Activated CD4-positive, alpha-beta T cell treated with anti-CD3 and anti-CD28 coated beads for 36 hours (primary cell): ENCODE measurements at regions not wholly inside any gene's neighbourhood (a gene's known extent, or its start where the extent isn't known, plus 50 kb on each side); places are given as distances from the start of the nearest gene placed in this dataset.
"Not testable (repeated sequence)": the region's sequence is repeated elsewhere in the genome, so short reads cannot be mapped to it uniquely, and the experiment has no call there.

Experiments
- ATAC-seq: fragments of 200-7000 bp; cut with Tn5 transposase; one replicate; pipeline ENCODE4 v1.10.0; 2021; ENCODE audit warnings: mild to moderate bottlenecking, moderate library complexity
- CTCF ChIA-PET: fragments of 350-600 bp; sonication (Branson Sonifier 250); formaldehyde crosslinking; loops from one replicate; lab custom pipeline; 2021; ENCODE audit warnings: antibody characterized with exemption; lab: Charles Lee
- POLR2A ChIA-PET: fragments of 350-600 bp; sonication (Branson Sonifier 250); formaldehyde crosslinking; loops from one replicate; lab custom pipeline; 2021; ENCODE audit warnings: antibody characterized with exemption, inconsistent platforms; lab: Charles Lee
- DNase-seq: peaks from one replicate; pipeline ENCODE4 v3.0.0-alpha.2; 2020
- H3K27ac Mint-ChIP-seq: one replicate; pipeline ENCODE4 v1.8.0; 2021; ENCODE audit warnings: mixed read lengths
- H3K27me3 Mint-ChIP-seq: one replicate; pipeline ENCODE4 v1.8.0; 2021; ENCODE audit warnings: mixed read lengths
- H3K36me3 Mint-ChIP-seq: one replicate; pipeline ENCODE4 v1.8.0; 2021; ENCODE audit warnings: low read depth, mixed read lengths
- H3K4me1 Mint-ChIP-seq: one replicate; pipeline ENCODE4 v1.8.0; 2021; ENCODE audit warnings: mixed read lengths
- H3K4me3 Mint-ChIP-seq: one replicate; pipeline ENCODE4 v1.8.0; 2021; ENCODE audit warnings: mild to moderate bottlenecking, moderate library complexity, mixed read lengths
- H3K9me3 Mint-ChIP-seq: one replicate; pipeline ENCODE4 v1.8.0; 2021; ENCODE audit warnings: low read depth, mixed read lengths
- intact Hi-C, 2 experiments: fragments of 100-400 bp; cut with DNase I in 1 of 2; cut with micrococcal nuclease in 1 of 2; formaldehyde crosslinking; loops; one replicate each; pipeline versions ENCODE4 v1.14.2 to v1.15.1; 2022 to 2024; cut with DNase I, micrococcal nuclease

DNA sequence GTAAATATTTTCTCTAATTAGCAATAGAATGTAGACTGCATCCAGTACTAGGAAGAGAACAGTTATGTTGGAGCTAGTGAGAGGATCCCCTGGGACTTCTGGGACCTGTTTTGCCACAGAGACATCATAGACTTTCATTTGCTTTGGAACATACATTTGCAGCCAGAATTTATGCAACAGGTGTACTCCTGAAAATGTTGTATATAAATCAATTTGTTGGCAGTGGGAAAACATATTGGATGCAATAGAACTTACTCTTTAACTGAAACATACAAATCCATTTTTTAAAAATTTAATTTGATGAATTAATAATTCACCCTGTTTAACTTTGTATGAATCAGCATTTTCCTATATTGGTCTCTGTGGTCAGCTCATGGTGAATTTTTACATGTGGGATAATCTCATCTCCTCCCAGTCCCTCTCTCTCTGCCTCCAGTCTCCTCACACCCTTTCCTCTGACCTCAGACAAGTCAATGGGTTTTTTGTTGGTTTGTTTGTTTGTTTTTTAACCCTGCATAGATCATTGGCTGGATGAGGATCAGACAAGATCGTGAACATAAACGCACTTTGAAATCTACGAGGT lies 263.0 kb downstream of the LPIN1 start:
- no peak for ATAC-seq
- CTCF ChIA-PET, result interaction anchor here (0.7 to 1.4 kb wide), 3 partner anchors 106 to 997 kb away, joined by 3 to 6 read pairs (median 5); no protein-coding TSS in a partner anchor
- Mint-ChIP-seq H3K36me3 (no peaks in the 10 kb centered on the region), H3K9me3 (peaks cover 2% of the 10 kb centered on the region), H3K4me3 (no peak overlapping the region), H3K4me1 (peaks cover 15% of the 10 kb centered on the region), H3K27ac (no peak overlapping the region), H3K27me3 (peaks cover 51% of the 10 kb centered on the region)
- no peak for DNase-seq
- intact Hi-C loops, result loop anchor here (5.0 kb wide), 2 partner anchors 283 to 708 kb away; partner anchors contain the start of gene TRIB2 (in 2 of the 2)
- POLR2A ChIA-PET, result no interaction called here

DNA sequence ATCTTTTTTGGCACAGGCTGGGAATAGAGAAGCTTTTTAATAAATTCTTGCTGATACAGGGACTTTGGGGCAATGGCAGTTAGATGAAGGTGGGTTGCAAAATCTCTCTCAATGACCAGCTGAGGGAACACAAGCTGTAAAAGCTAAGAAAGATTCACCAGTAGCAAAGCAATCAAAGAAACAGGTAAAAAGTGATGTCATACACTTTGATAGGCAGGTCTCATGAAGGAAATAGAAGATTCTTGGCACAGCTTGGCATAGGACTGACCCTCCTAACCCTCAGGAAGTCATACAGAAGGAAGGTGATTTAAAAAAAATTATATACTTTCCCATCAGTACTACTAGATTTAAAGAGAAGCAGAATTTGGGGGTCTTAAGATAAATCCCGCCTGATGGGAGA lies 263.6 kb downstream of the LPIN1 start:
- no peaks in the 10 kb centered on the region for H3K36me3 Mint-ChIP-seq
- peaks cover 45% of the 10 kb centered on the region for H3K27me3 Mint-ChIP-seq
- POLR2A ChIA-PET, result interaction anchor here (0.7 kb wide), 1 partner anchor 425 kb away, joined by 3 read pairs; no protein-coding TSS in a partner anchor
- intact Hi-C loops, result no loop called here
- H3K4me3 Mint-ChIP-seq, result no peak overlapping the region
- H3K27ac Mint-ChIP-seq, result no peak overlapping the region
- CTCF ChIA-PET, result interaction anchor here (0.7 to 1.4 kb wide), 4 partner anchors 11 to 997 kb away, joined by 3 to 6 read pairs (median 4); no protein-coding TSS in a partner anchor
- H3K9me3 Mint-ChIP-seq, result peaks cover 2% of the 10 kb centered on the region
- peaks cover 14% of the 10 kb centered on the region for H3K4me1 Mint-ChIP-seq
- DNase-seq (no peak), ATAC-seq (no peak)

DNA sequence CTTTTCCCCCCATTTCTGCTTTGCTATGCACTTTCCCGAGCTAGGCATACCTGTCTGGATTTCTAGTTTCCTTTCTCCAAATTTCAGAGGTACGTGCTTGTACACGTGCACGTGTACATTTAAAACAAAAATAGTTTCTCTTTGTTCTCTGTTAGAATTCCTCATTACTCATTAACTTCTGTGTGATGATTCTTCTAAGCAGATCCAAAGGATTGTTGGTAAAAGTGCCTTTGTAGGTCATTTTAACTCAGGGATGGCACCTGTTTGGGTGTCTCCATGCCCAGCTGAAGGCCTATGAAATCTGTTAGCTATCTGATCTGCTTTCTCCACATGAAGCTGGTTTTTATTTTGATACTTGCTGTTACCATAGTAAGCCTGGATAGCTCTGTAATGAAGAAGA lies 264.3 kb downstream of the LPIN1 start:
- peaks cover 8% of the 10 kb centered on the region for H3K4me1 Mint-ChIP-seq
- ChIA-PET CTCF (interaction anchor here (1.2 to 1.4 kb wide), 2 partner anchors 12 to 996 kb away, joined by 3 to 6 read pairs; no protein-coding TSS in a partner anchor), POLR2A (no interaction called here)
- ATAC-seq (no peak), DNase-seq (no peak)
- H3K9me3 Mint-ChIP-seq, result peaks cover 2% of the 10 kb centered on the region
- no peak overlapping the region for H3K27ac Mint-ChIP-seq
- H3K27me3 Mint-ChIP-seq, result peaks cover 45% of the 10 kb centered on the region
- H3K36me3 Mint-ChIP-seq, result no peaks in the 10 kb centered on the region
- no peak overlapping the region for H3K4me3 Mint-ChIP-seq
- intact Hi-C loops, result no loop called here

DNA sequence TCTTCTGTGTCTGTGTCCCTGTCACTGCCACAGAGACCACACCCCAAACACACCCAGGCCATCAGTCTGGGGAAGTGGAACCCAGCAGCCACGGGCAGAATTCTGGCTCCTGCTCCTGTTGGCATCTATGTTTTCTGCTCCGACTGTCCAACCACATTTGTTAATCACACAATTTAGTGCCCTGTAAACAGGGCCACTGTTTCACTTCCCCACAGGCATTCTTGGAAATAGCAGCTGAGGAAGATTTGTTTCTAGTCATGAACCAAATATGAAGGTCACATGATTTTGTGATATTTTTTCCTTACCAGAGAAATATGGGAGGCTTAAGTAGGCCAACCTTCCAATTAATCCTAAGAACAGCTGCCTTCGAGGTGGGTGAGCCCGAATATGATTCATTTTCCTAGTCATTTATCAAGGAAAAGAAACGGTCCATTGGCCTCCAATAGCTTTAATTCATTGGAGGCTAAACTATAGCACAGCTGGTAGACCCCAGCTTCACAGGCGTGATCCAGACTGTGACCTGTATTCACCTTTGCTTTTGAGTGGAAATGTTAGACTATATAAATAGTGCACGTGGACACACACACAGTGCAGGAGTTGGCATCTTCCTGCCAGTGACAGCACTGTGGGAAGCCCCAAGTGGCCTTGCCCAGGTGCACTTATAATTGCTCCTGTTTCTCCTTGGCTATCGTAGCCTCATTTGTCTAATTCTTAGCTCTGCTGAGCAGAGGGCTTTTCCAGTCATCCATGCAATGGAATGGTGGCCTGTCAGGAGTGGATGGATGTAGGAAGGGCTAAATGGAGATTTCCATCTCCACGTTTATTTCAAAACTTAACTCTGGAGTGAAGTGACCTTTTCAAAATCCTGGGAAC lies 267.9 kb downstream of the LPIN1 start:
- no peaks in the 10 kb centered on the region for H3K36me3 Mint-ChIP-seq
- no peak for DNase-seq
- no peak overlapping the region for H3K4me3 Mint-ChIP-seq
- H3K9me3 Mint-ChIP-seq, result peaks cover 2% of the 10 kb centered on the region
- intact Hi-C loops, result no loop called here
- peaks cover 44% of the 10 kb centered on the region for H3K27me3 Mint-ChIP-seq
- ChIA-PET POLR2A (no interaction called here), CTCF (no interaction called here)
- no peak for ATAC-seq
- no peak overlapping the region for H3K27ac Mint-ChIP-seq
- H3K4me1 Mint-ChIP-seq, result peaks cover 14% of the 10 kb centered on the region

DNA sequence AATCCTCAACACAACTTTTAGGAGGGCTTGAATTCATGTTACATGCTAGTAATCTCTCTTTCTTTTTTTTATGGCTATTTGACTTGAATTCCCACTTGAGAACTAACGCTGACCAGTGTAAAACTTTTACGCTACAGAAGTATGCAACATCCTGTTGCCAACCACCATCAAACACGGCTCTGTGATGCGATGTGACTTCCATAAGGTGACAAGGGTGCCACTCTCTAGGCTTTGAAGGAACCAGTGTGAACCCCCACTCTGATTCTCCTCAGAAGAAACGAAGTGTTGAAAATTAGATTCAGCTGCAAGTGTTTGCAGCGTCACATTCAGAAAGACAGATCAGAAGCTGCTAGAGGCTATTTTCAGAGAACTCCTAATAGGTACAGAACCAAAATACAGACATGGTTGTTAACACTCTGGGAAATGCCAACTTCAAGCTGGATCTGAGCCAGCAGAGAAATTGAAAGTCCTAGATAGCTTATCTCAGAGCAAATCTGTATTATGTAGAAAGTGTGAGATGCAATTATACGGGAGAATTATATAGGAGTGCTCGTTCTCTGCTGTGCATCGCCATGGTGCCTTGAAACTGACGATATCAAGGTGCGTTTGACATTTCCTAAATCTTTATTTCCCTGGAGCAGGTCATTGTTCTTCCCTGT lies 271.2 kb downstream of the LPIN1 start:
- peaks cover 14% of the 10 kb centered on the region for H3K4me1 Mint-ChIP-seq
- H3K9me3 Mint-ChIP-seq, result peaks cover 29% of the 10 kb centered on the region
- intact Hi-C loops, result no loop called here
- DNase-seq (no peak), ATAC-seq (no peak)
- no peak overlapping the region for H3K4me3 Mint-ChIP-seq
- ChIA-PET POLR2A (no interaction called here), CTCF (no interaction called here)
- peaks cover 23% of the 10 kb centered on the region for H3K27me3 Mint-ChIP-seq
- H3K36me3 Mint-ChIP-seq, result peaks cover 13% of the 10 kb centered on the region
- H3K27ac Mint-ChIP-seq, result no peak overlapping the region

DNA sequence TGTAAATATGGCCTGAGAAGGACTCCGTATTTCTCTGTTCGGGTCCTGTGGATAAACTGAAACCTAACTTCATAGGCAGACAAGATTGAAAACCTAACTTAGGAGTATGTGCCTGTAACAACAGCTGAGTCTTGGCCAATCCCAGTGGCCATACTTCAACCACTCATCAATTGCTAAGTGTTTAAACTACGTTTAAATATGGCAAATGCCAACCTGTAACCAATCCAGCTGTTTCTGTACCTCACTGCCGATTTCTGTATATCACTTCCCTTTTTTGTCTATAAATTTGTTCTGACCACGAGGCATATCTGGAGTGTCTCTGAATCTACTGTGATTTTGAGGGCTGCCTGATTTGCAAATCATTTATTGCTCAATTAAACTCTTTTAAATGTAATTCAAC lies 272.3 kb downstream of the LPIN1 start:
- not testable (repeated sequence) for ATAC-seq
- CTCF ChIA-PET, result interaction anchor here (0.6 kb wide), 1 partner anchor 905 kb away, joined by 4 read pairs; no protein-coding TSS in a partner anchor

DNA sequence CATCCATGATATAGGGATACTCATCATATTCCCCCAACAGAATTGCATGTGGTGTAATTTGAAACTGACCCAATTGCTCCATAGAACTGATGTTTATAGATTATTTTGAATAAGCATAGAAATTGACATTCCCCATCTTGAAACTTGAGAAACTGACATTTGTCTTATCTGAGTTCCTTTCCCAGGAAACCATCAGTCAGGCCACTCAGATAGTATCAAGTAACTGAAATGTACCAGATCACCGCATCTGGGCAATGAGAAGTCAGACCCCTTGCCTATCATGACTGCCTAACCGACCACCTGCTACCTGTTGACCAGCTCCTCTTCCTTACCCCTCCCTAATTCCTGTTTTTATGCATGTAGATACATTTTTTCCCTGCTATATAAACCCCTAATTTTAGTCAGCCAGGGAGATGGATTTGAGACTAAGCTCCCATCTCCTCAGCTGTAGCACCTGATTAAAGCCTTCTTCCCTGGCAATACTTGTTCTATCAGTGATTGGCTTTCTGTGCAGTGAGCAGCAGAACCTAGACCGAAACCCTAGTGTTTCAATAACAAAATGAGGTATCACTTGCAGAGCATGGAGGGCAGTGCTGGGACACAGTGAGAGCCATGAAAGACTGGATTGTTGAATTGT lies 274.5 kb downstream of the LPIN1 start:
- peaks cover 16% of the 10 kb centered on the region for H3K4me1 Mint-ChIP-seq
- no peak overlapping the region for H3K27ac Mint-ChIP-seq
- H3K36me3 Mint-ChIP-seq, result peaks cover 17% of the 10 kb centered on the region
- ChIA-PET POLR2A (no interaction called here), CTCF (no interaction called here)
- H3K9me3 Mint-ChIP-seq, result peaks cover 30% of the 10 kb centered on the region
- ATAC-seq (no peak), DNase-seq (no peak)
- intact Hi-C loops, result no loop called here
- peaks cover 23% of the 10 kb centered on the region for H3K27me3 Mint-ChIP-seq
- H3K4me3 Mint-ChIP-seq, result no peak overlapping the region

More for the DNA sequence above, 272.3 kb downstream of the LPIN1 start:
- POLR2A ChIA-PET, H3K27ac Mint-ChIP-seq, intact Hi-C loops, DNase-seq, H3K4me3 Mint-ChIP-seq: not testable (repeated sequence)
- Mint-ChIP-seq H3K9me3 (peaks cover 30% of the 10 kb centered on the region), H3K4me1 (peaks cover 14% of the 10 kb centered on the region), H3K36me3 (peaks cover 15% of the 10 kb centered on the region), H3K27me3 (peaks cover 21% of the 10 kb centered on the region)

DNA sequence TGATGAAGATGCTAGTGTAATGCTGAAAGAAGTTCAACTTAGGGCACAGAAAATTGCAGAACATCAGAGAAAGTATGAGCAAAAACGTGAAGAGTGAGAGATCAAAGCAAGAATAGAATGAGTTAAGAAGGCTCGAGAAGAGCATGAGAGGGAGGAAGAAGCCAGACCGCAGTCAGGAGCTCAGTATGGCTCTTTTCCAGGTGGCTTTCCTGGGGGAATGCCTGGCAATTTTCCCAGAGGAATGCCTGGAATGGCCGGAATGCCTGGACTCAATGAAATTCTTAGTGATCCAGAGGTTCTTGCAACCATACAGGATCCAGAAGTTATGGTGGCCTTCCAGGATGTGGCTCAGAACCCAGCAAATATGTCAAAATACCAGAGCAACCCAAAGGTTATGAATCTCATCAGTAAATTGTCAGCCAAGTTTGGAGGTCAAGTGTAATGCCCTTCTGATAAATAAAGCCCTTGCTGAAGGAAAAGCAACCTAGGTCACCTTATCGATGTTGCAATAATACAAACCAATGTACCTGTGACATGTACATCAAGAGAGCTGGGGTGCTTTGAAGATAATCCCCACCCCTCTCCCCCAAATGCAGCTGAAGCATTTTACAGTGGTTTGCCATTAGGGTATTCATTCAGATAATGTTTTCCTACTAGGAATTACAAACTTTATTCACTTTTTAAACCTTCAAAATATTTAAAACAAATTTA lies 277.9 kb downstream of the LPIN1 start:
- H3K27me3 Mint-ChIP-seq, ATAC-seq, CTCF ChIA-PET, POLR2A ChIA-PET, DNase-seq, H3K4me3 Mint-ChIP-seq, H3K27ac Mint-ChIP-seq, intact Hi-C loops, H3K4me1 Mint-ChIP-seq: not testable (repeated sequence)
- H3K9me3 Mint-ChIP-seq, result peaks cover 30% of the 10 kb centered on the region
- peaks cover 17% of the 10 kb centered on the region for H3K36me3 Mint-ChIP-seq

DNA sequence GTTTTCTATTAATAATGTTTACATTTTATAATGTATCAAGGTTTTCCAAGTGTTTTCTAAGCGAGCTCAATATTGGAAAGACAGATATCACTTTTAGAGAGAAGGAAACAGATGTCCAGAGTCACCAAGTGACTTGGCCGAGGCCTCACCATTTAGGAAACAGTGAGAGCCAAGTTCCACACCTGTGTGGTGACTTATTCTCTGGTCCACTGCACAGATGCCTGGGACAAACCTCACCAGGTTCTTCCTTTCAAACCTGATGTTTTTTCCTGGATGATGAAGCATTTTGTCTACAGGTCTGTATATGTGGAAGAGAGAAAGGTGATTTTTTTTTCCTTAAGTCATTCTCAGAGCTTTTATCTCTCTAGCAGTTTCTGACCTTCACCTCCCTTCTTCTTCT lies 280.7 kb downstream of the LPIN1 start:
- CTCF ChIA-PET, result no interaction called here
- intact Hi-C loops, result no loop called here
- peaks cover 11% of the 10 kb centered on the region for H3K9me3 Mint-ChIP-seq

DNA sequence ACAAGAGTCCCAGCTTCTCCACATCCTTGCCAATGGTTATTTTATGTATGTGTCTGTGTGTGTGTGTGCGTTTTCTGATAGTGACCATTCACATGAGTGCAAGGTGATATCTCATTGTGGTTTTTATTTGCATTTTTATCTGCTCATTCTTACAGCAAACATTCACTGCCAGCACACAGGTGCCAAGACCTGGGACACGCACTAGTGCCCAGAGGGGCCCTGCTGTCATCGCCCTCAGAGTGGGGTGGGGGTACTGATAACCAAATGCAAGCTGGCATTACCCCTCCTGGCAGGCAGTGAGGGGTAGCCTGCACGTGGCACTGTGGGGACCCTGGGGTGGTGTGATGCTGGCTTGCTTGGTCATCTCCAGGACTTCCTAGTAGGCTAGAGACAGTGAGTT lies 285.4 kb downstream of the LPIN1 start:
- intact Hi-C loops, result no loop called here
- Mint-ChIP-seq H3K4me3 (no peak overlapping the region), H3K36me3 (no peaks in the 10 kb centered on the region), H3K9me3 (peaks cover 4% of the 10 kb centered on the region), H3K4me1 (peaks cover 20% of the 10 kb centered on the region), H3K27ac (no peak overlapping the region), H3K27me3 (peaks cover 3% of the 10 kb centered on the region)
- ATAC-seq (no peak), DNase-seq (no peak)
- CTCF ChIA-PET, result no interaction called here
- POLR2A ChIA-PET, result no interaction called here

More for the DNA sequence above, 280.7 kb downstream of the LPIN1 start:
- peaks cover 6% of the 10 kb centered on the region for H3K36me3 Mint-ChIP-seq
- no peak for DNase-seq
- H3K4me3 Mint-ChIP-seq, result no peak overlapping the region
- peaks cover 5% of the 10 kb centered on the region for H3K27me3 Mint-ChIP-seq
- peaks cover 2% of the 10 kb centered on the region for H3K4me1 Mint-ChIP-seq
- POLR2A ChIA-PET, result no interaction called here
- no peak for ATAC-seq
- no peak overlapping the region for H3K27ac Mint-ChIP-seq
